Right forelimb (tissue), 1 donor: ENCODE measurements at regions not wholly inside any gene's neighbourhood (a gene's known extent, or its start where the extent isn't known, plus 50 kb on each side); places are given as distances from the start of the nearest gene placed in this dataset.
"Not testable (repeated sequence)": the region's sequence is repeated elsewhere in the genome, so short reads cannot be mapped to it uniquely, and the experiment has no call there.

Experiments
- DNase-seq: peaks from one replicate; pipeline ENCODE4 v3.0.0-alpha.2; 2018

- DNase-seq: no peak
These were observed 94.2 kb upstream of the RAPGEF2 start for GRCh38 chr4:159008671-159009070.

DNA sequence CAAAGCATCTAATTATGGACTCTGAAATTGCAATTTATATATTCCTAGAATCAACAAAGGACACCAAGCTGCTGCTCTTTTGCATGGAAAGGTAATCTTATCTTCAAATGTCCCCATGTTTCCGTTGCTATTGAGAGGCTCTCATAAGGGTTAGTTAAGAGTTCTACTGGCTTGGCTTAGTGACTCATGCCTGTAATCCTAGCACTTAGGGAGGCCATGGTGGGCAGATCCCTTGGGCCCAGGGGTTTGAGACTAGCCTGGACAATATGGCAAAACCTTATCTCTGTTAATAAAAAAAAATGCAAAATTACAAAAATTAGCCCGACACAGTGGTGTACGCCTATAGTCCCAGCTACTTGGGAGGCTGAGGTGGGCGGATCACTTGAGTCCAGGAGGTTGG is 93.4 kb upstream of the RAPGEF2 start:
- DNase-seq: no peak

DNA sequence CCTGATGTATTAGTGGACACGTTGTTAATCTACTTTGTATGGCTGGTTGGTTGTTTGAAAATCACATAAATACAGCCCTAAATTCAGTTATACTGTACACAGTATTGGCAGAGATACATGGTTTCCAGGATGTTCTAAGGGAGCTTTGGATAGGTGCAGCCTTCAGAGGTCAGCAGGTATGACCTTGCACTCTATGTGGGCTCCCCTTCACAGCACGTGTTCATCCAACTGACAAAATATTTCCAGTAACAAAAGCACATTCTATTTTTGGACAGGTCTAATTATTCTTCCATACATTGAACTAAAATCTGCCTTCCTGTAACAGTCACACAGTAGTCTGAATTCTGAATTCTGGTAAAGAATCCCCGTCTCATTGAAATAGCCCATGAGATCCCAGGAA is 92.8 kb upstream of the RAPGEF2 start:
- no peak for DNase-seq

DNA sequence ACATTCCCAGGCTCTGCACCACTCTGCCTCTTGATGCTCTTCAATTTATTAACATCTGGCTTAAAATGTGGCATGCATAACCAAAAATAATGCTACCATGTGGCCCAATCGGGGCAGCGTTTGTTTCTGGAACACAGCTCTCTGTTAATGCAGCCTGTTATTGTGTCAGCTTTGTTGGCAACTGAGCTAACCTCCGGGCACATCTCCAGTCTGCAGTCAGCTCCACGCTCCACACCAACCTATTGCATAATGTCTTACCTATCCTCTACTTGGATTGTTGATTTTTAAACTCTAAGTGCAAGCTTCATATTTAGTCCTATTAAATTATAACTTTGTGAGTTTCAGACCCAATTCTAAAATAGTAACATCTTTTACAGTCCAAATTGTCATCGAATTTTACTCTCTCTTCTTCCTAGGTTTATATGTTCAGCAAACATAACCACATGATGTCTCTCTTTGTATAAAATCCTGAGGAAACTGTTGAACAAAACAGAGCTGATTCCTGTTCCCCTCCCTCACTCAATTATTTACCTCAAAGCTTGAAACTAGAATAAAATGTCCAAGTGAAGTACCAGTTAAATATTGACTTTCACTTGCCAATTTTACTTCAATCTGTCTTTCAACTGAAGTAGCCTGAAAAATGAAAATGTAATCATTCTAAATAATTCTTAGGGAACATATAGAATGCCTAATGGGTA is 92.2 kb upstream of the RAPGEF2 start:
- DNase-seq: no peak

DNA sequence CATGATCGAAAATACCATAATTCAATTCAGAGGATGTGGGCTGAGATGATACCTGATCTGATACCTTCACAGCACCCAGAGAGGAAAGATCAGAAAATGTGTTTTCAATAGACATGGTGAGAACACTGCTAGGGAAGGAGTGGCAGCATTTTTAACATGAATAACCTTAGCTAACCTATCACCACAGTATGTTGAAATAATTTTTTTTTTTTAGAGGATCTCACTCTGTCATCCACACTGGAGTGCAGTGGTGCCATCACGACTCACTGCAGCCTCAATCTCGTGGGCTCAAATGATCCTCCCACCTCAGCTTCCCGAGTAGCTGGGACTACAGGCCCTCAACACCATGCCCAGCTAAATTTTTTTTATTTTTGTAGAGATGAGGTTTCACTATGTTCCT is 90.5 kb upstream of the RAPGEF2 start:
- DNase-seq: no peak

DNA sequence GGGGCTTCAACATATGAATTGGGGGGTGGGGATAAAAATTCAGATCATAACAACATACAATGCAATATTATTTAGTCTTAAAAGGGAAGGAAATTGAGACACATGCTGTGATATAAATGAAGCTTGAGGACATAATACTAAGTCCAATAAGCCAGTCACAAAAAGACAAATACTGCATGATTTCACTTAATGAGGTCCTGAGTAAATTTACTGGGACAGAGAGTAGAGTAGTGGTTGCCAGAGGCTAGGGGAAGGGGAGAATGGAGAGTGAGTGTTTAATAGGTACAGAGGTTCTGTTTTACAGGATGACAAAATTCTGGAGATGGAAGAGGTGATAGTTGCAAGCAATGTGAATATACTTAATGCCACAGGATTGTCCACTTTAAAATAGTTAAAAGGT is 89.2 kb upstream of the RAPGEF2 start:
- no peak for DNase-seq

DNA sequence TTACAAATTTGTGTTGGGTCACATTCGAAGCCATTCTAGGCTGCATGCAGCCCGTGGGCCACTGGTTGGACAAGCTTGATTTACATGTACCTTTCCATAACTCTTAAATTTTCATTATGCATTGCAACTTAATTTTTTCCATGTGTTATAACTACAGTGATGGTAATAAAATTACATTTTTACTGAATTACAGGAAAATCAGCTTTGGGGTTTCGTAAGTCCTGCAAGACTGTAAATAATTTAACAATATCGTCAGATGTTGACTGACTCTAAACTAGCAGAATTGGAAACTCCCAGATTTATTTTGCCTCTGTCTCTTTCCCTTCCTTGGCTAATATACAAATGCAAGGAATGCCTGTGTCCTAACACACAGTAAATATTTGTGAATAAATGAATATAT is 88.0 kb upstream of the RAPGEF2 start:
- no peak for DNase-seq

DNA sequence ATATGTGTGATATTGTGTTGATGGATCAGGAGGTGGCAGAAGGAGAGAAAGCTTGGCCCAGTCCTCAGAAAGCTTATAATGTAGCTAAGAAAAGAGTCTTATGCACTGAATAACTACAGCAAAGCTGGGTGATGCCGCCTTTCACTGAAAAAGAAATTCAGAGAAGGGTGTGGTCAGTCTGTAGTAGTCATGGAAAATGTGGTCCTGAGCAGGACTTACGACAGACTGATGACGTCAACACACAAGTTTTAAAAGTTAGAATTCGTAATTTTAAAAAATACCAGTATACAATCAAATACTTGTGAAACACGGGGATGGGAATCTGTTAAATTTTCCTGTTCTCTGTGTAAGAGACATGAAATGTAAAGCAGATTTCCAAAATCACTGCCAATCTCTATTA is 87.0 kb upstream of the RAPGEF2 start:
- no peak for DNase-seq

DNA sequence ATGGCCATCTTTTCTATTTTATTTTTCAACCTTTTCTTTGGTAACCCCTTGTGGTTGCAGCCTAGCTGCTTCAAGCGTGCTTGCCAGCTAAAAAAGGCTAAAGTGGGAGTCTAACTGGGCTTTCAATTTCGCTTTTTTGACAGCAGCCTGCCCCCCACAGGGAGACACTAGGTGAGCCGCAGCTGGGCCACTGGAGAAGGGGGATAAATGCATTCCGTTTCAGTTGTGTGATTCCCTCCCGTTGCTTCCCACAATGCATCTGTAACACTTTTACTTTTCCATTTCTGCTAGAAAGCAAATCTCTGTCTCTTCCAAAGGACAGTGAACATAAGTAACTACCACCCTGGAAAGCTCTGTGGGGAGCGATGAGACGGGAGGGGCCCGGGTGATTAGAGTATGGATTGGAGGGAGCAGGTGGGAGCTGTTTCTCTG is 86.3 kb upstream of the RAPGEF2 start:
- no peak for DNase-seq

DNA sequence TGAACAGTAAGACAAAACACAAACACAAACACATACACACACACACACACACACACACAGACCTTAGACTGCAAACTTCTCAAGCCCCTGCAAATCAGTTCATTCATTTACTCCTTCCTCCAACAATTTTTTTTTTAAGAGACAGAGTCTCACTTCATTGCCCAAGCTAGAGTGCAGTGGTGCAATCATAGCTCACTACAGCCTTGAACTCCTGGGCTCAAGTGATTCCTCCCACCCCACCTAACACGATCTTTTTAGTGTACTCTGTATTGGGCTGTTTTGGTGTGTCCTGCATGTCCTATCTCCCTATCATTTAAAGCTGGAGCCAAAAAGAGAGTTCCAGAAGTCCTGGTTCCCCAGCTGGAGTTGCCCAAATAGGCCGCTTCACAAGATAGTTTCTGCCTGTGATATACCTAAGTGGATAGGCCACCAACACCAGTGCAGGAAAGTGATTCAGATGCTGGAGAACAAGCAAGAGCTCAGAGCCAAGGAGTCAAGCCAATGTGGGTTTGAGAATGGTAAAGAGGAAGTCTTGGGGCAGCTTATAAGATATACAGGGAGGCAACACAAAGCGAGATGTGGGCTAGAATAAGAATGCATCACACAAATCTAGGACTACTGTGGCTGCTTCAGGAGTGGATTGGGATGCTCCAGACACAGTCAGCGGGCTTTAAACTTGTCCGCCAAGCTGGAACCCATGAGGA is 85.4 kb upstream of the RAPGEF2 start:
- no peak for DNase-seq

GRCh38 chr4:159018062-159018629 is 84.7 kb upstream of the RAPGEF2 start:
- DNase-seq: no peak

DNA sequence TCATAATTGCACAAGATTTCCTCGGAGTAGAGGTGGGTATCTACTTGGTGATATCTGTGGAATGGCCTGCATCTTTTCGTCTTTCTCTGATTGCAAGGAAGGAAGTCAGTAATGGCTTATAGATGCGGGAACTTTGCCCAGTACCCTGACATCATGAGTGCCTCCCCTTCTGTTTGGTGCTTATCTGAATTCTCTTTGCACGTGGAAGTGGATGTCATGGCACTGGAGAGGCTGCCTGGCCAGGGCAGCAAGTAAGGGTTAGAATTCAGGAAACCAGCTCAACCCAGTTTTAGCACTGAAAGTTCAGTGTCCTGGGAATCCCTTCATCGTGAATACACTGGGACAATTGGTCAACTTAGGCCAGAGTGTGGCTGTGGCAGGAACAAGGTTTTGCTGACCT is 83.5 kb upstream of the RAPGEF2 start:
- no peak for DNase-seq

GRCh38 chr4:159021597-159022385 is 81.1 kb upstream of the RAPGEF2 start:
- DNase-seq: no peak

DNA sequence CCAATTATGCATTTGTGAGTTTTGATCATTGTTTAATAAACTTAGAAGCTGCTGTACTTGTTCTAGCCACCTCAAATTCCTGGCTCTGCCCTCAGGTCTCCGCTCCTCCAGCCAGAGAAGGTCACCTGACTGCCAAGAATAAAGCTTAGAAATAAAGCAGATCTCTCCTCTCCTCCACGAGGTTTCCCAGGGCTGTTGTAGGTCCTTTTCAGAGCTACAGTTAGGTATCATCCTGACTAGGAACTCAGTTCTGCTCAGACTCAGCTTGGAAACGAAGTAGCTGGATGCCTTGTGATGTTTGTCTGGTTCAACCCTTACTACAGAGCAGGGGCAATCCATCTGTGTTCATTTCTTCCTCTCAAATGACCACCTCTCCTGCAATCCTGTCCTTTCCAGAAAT is 79.1 kb upstream of the RAPGEF2 start:
- no peak for DNase-seq

DNA sequence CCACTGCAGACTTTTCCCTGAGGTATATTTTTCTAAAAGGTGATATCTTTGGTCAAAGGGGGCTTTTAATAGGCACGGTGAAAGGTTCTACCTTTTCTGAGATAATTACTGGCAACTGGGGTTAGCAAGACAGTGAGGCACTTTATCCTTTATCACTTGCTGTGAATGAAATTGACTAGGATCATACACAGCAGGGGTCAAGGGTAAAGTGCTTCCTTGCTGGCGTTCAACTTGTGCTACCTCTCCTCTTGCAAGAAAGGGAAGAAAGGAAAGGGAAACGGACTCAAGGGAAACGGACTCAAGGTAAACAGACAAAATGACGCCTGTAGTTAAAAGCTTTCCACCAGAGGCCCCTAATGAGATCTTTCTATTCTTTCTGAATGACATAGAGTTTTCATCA is 78.6 kb upstream of the RAPGEF2 start:
- DNase-seq: no peak

DNA sequence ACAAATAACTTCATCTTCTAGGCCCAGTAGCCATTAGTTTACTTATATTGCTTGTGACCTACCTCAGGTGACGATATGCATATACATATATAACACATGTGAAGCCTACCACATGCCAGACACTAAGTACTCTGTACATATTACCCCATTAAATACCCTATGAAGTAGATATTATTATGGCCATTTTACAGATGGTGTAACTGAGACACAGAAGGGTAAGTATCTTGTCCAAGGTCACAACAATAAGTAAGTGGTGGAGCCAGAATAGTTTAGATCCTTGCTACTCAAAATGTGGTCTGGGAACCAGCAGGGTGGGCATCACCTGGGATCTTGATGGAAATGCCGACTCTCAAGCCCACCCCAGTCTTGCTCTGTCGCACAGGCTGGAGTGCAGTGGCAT is 78.1 kb upstream of the RAPGEF2 start:
- DNase-seq: no peak

GRCh38 chr4:159026329-159026728 is 76.5 kb upstream of the RAPGEF2 start:
- no peak for DNase-seq

- no peak for DNase-seq
These were observed 75.3 kb upstream of the RAPGEF2 start for GRCh38 chr4:159027535-159027934.

GRCh38 chr4:159029481-159029880 is 73.4 kb upstream of the RAPGEF2 start:
- no peak for DNase-seq

DNA sequence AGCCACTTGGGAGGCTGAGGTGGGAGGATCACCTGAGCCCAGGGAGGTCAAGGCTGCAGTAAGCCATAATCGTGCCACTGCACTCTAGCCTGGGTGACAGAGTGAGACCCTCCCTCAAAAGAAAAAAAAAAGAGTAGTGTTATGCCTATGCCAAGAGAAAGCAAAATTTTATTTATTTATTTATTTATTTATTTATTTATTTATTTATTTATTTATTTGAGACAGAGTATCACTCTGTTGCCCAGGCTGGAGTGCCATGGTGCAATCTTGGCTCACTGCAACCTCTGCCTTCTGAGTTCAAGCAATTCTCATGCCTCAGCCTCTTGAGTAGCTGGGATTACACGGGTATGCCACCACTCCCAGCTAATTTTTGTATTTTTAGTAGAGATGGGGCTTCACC is 72.6 kb upstream of the RAPGEF2 start:
- not testable (repeated sequence) for DNase-seq

GRCh38 chr4:159035570-159035969 is 67.3 kb upstream of the RAPGEF2 start:
- no peak for DNase-seq

GRCh38 chr4:159038536-159038935 is 64.3 kb upstream of the RAPGEF2 start:
- DNase-seq: no peak
